HCT116 (cell line): ENCODE measurements at regions not wholly inside any gene's neighbourhood (a gene's known extent, or its start where the extent isn't known, plus 50 kb on each side); places are given as distances from the start of the nearest gene placed in this dataset.
A peak's percentile ranks its signal among the peaks of the same experiment; 100 is the strongest.
"Not testable (repeated sequence)": the region's sequence is repeated elsewhere in the genome, so short reads cannot be mapped to it uniquely, and the experiment has no call there.

ENCODE experiments used
- ATAC-seq: fragments of 200-7000 bp; cut with Tn5 transposase; 2 replicates; pipeline ENCODE4 v1.9.1; 2020; ENCODE audit warnings: mild to moderate bottlenecking, moderate library complexity
- BruUV-seq: library from RNA; stranded (reverse); fragments of 400-500 nt; replicated peaks from 2 replicates; lab custom pipeline; 2021; lab: Mats Ljungman, UMichigan
- CTCF ChIA-PET: fragments of 300-600 bp; sonication (Branson Sonifier 250); formaldehyde crosslinking; loops from one replicate; lab custom pipeline; 2021; ENCODE audit warnings: antibody characterized with exemption; lab: Charles Lee
- POLR2A ChIA-PET: fragments of 300-600, 350-600 bp; sonication (Branson Sonifier 250); formaldehyde crosslinking; loops from one replicate; lab custom pipeline; 2021; ENCODE audit warnings: antibody characterized with exemption; lab: Charles Lee
- RAD21 ChIA-PET, 2 experiments: fragments of 300-600 bp; sonication (Branson Sonifier 250); formaldehyde crosslinking; loops; one replicate each; lab custom pipeline; 2023; ENCODE audit warnings: low total read pairs in 2 of 2; ENCODE audit not compliant: uncharacterized antibody in 2 of 2, unreplicated experiment in 2 of 2, low non-redundant PET in 1 of 2; lab: Charles Lee
- DNase-seq: peaks from one replicate; pipeline ENCODE4 v3.0.0-alpha.2; 2010; ENCODE audit warnings: low read depth, low spot score
- H2AFZ ChIP-seq: fragments of 200-600 bp; shearing (Covaris generic), sonication (generic); 2 replicates; pipeline ENCODE4 v1.6.1; 2017; ENCODE audit warnings: low read depth, mixed run types, mixed read lengths, antibody characterized with exemption, low read length; ENCODE audit not compliant: poor library complexity, severe bottlenecking
- H3K27ac ChIP-seq: 2 replicates; pipeline ENCODE4 v1.5.1; 2012; ENCODE audit warnings: low read depth, low read length
- H3K27me3 ChIP-seq: fragments of 200-600 bp; sonication (generic); 2 replicates; pipeline ENCODE4 v1.6.1; 2016; ENCODE audit warnings: mixed run types, low read length, mixed read lengths; ENCODE audit not compliant: insufficient read depth
- H3K36me3 ChIP-seq, 2 experiments: fragments of 200-500 bp in 1 of 2; fragments of 200-600 bp in 1 of 2; sonication (Bioruptor generic) in 1 of 2; sonication (generic) in 1 of 2; 2 replicates each; pipeline versions ENCODE4 v1.5.1 to v1.6.1; 2014 to 2016; ENCODE audit warnings: low read length in 2 of 2, inconsistent platforms in 1 of 2, mixed read lengths in 1 of 2, mixed run types in 1 of 2; ENCODE audit not compliant: insufficient read depth in 2 of 2, control insufficient read depth in 1 of 2
- H3K4me1 ChIP-seq, 2 experiments: fragments of 200-600 bp in 1 of 2; sonication (generic) in 1 of 2; 2 replicates each; pipeline versions ENCODE4 v1.5.1 to v1.6.1; 2012 to 2017; ENCODE audit warnings: low read length in 2 of 2, inconsistent platforms in 1 of 2, mild to moderate bottlenecking in 1 of 2, mixed read lengths in 1 of 2, mixed run types in 1 of 2, moderate library complexity in 1 of 2; ENCODE audit not compliant: insufficient read depth in 2 of 2, control insufficient read depth in 1 of 2
- H3K4me2 ChIP-seq: fragments of 200-600 bp; sonication (generic); 2 replicates; pipeline ENCODE4 v1.6.1; 2017; ENCODE audit warnings: mixed run types, low read length, mixed read lengths
- H3K4me3 ChIP-seq, 2 experiments: fragments of 200-600 bp in 1 of 2; sonication (generic) in 1 of 2; replicated peaks in 1 of 2; 2 replicates each; pipeline ENCODE4 v1.5.1; 2011 to 2016; ENCODE audit warnings: low read length in 2 of 2, control low read depth in 1 of 2, low read depth in 1 of 2, mild to moderate bottlenecking in 1 of 2, mixed read lengths in 1 of 2, mixed run types in 1 of 2
- H3K79me2 ChIP-seq: fragments of 200-600 bp; sonication (generic); 2 replicates; pipeline ENCODE4 v1.6.1; 2017; ENCODE audit warnings: mild to moderate bottlenecking, mixed run types, low read length, moderate library complexity, mixed read lengths; ENCODE audit not compliant: insufficient read depth
- H3K9ac ChIP-seq: fragments of 200-600 bp; sonication (generic); 2 replicates; pipeline ENCODE4 v1.6.1; 2016; ENCODE audit warnings: low read length, mixed read lengths
- H3K9me2 ChIP-seq: fragments of 200-600 bp; sonication (generic), shearing (Covaris generic); 2 replicates; pipeline ENCODE4 v1.6.1; 2017; ENCODE audit warnings: mixed run types, mild to moderate bottlenecking, moderate library complexity; ENCODE audit not compliant: insufficient read depth
- H3K9me3 ChIP-seq, 2 experiments: fragments of 200-500 bp in 1 of 2; fragments of 200-600 bp in 1 of 2; sonication (Bioruptor generic) in 1 of 2; sonication (generic) in 1 of 2; 2 replicates each; pipeline ENCODE4 v1.6.1; 2014 to 2017; ENCODE audit warnings: low read length in 2 of 2, mixed read lengths in 2 of 2, inconsistent platforms in 1 of 2, low read depth in 1 of 2, mild to moderate bottlenecking in 1 of 2, mixed run types in 1 of 2, moderate library complexity in 1 of 2; ENCODE audit not compliant: control insufficient read depth in 1 of 2, insufficient read depth in 1 of 2
- H4K20me1 ChIP-seq: fragments of 200-600 bp; sonication (generic), shearing (Covaris generic); 2 replicates; pipeline ENCODE4 v1.6.1; 2017; ENCODE audit warnings: mixed run types, mild to moderate bottlenecking, moderate library complexity; ENCODE audit not compliant: insufficient read depth
- CEBPB ChIP-seq: IDR thresholded peaks from 2 replicates; pipeline ENCODE4 v1.6.1; 2012; ENCODE audit warnings: low read depth
- EGR1 ChIP-seq: IDR thresholded peaks from 2 replicates; pipeline ENCODE4 v1.6.1; 2012; ENCODE audit warnings: low read depth
- intact Hi-C: fragments of 100-400 bp; cut with micrococcal nuclease; formaldehyde crosslinking; loops from 2 replicates; pipeline ENCODE4 v1.10.0; 2022

DNA sequence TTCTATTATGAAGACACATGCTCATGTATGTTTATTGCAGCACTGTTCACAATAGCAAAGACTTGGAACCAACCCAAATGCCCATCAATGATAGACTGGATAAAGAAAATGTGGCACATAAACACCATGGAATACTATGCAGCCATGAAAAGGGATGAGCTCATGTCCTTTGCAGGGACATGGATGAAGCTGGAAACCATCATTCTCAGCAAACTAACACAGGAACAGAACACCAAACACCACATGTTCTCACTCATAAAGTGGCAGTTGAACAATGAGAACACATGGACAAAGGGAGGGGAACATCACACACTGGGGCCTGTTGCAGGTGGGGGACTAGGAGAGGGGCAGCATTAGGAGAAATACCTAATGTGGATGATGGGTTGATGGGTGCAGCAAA lies 77.9 kb upstream of the BCHE start:
- H3K9ac ChIP-seq, H3K36me3 ChIP-seq, BruUV-seq, H3K9me3 ChIP-seq, ATAC-seq, CTCF ChIA-PET, H3K4me2 ChIP-seq, H3K9me2 ChIP-seq, POLR2A ChIA-PET, H3K4me1 ChIP-seq, RAD21 ChIA-PET, H3K79me2 ChIP-seq, H3K27ac ChIP-seq, H4K20me1 ChIP-seq, DNase-seq, H2AFZ ChIP-seq, H3K27me3 ChIP-seq, H3K4me3 ChIP-seq, intact Hi-C loops: not testable (repeated sequence)

DNA sequence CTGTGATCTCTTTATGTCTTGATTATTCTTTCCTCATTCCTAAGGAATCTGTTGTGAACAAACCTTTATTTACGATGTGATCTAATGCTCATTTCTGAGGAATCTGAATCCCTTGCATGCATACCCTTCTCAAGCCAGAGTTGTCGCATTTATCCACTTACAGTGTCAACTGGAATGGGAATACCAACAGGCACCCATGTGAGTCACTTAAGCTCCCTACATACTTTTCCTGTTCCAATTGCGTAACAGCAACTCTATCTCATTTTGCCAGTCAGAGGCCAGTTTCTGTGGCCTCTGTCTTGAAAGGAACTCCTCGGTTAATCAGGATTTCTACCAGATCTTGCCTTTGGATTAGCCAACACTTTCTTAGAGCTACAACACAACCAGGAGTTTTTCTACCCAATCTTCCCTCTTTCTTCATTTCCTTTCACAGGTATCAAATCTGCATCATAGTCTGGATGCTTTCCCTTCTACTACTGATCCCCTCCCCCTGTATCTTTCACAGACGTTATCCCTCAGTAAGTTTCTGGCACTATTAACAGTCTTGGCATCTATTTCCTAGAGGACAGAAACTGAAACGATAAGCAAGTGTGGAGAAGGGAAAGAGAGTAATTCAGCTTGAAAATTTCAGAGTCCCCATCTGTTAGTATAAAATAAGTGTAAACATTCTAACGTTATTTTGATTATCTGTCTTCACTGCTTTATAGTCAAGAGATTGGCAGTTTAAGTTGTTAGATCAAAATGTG lies 66.8 kb upstream of the BCHE start:
- Histone ChIP-seq H3K4me3 (no peak overlapping the region), H3K4me1 (no peaks in the 10 kb centered on the region), H3K9me3 (no peaks in the 10 kb centered on the region), H3K27ac (no peak overlapping the region), H3K36me3 (no peaks in the 10 kb centered on the region; a peak in 1 of 4 replicates), H3K9me2 (peaks cover 6% of the 10 kb centered on the region; the same call in 1 of the 2 replicates), H3K4me2 (no peak overlapping the region), H3K27me3 (no peaks in the 10 kb centered on the region), H3K79me2 (no peaks in the 10 kb centered on the region), H4K20me1 (no peaks in the 10 kb centered on the region), H2AFZ (no peak overlapping the region), H3K9ac (no peak overlapping the region)
- POLR2A ChIA-PET = no interaction called here
- TF ChIP-seq EGR1 (no peak), CEBPB (0 out of 2 replicates have a peak, but pooled peaks have one; percentile 25)
- intact Hi-C loops = no loop called here
- no peak for ATAC-seq
- CTCF ChIA-PET = no interaction called here
- no peak for DNase-seq
- BruUV-seq = no TSS peak
- RAD21 ChIA-PET = no interaction called here
